ENCODE measurements at regions not wholly inside any gene's neighbourhood (a gene's known extent, or its start where the extent isn't known, plus 50 kb on each side); places are given as distances from the start of the nearest gene placed in this dataset.

GRCh38 chr9:108001237-108001636 lies 511.7 kb upstream of the KLF4 start:
- Mint-ChIP-seq H3K4me1 (ENCODE audit: low read depth) (no peaks in the 10 kb centered on the region), H3K27me3 (peaks cover 3% of the 10 kb centered on the region), H3K27ac (no peak overlapping the region), H3K9me3 (peaks cover 4% of the 10 kb centered on the region), H3K4me3 (no peak overlapping the region), H3K36me3 (ENCODE audit: low read depth) (no peaks in the 10 kb centered on the region)

GRCh38 chr9:107999890-108000289 lies 510.3 kb upstream of the KLF4 start:
- Mint-ChIP-seq H3K9me3 (peaks cover 4% of the 10 kb centered on the region), H3K4me1 (ENCODE audit: low read depth) (no peaks in the 10 kb centered on the region), H3K4me3 (no peak overlapping the region), H3K27ac (no peak overlapping the region), H3K36me3 (ENCODE audit: low read depth) (no peaks in the 10 kb centered on the region), H3K27me3 (peaks cover 3% of the 10 kb centered on the region)

- H3K27me3 Mint-ChIP-seq: peaks cover 3% of the 10 kb centered on the region
- no peak overlapping the region for H3K27ac Mint-ChIP-seq
- H3K36me3 Mint-ChIP-seq (ENCODE audit: low read depth): no peaks in the 10 kb centered on the region
Measured at GRCh38 chr9:107999011-107999410, 509.4 kb upstream of the KLF4 start.

GRCh38 chr9:107994648-107995047 lies 505.1 kb upstream of the KLF4 start:
- Mint-ChIP-seq H3K4me1 (ENCODE audit: low read depth) (no peaks in the 10 kb centered on the region), H3K9me3 (peaks cover 4% of the 10 kb centered on the region), H3K4me3 (no peak overlapping the region), H3K36me3 (ENCODE audit: low read depth) (no peaks in the 10 kb centered on the region), H3K27me3 (peaks cover 3% of the 10 kb centered on the region), H3K27ac (no peak overlapping the region)

More at GRCh38 chr9:107999011-107999410, 509.4 kb upstream of the KLF4 start:
- Mint-ChIP-seq H3K4me3 (no peak overlapping the region), H3K4me1 (ENCODE audit: low read depth) (no peaks in the 10 kb centered on the region), H3K9me3 (peaks cover 4% of the 10 kb centered on the region)

- no peaks in the 10 kb centered on the region for H3K4me1 Mint-ChIP-seq (ENCODE audit: low read depth)
- H3K27me3 Mint-ChIP-seq: no peaks in the 10 kb centered on the region
- H3K9me3 Mint-ChIP-seq: no peaks in the 10 kb centered on the region
Measured at GRCh38 chr9:107992271-107992670, 502.7 kb upstream of the KLF4 start.

GRCh38 chr9:107991581-107991980 lies 502.0 kb upstream of the KLF4 start:
- no peak overlapping the region for H3K27ac Mint-ChIP-seq
- H3K36me3 Mint-ChIP-seq (ENCODE audit: low read depth): no peaks in the 10 kb centered on the region
- no peaks in the 10 kb centered on the region for H3K9me3 Mint-ChIP-seq
- H3K27me3 Mint-ChIP-seq: no peaks in the 10 kb centered on the region
- H3K4me3 Mint-ChIP-seq: no peak overlapping the region
- H3K4me1 Mint-ChIP-seq (ENCODE audit: low read depth): no peaks in the 10 kb centered on the region

More at GRCh38 chr9:107992271-107992670, 502.7 kb upstream of the KLF4 start:
- Mint-ChIP-seq H3K4me3 (no peak overlapping the region), H3K27ac (no peak overlapping the region), H3K36me3 (ENCODE audit: low read depth) (no peaks in the 10 kb centered on the region)

GRCh38 chr9:107989544-107989943 lies 500.0 kb upstream of the KLF4 start:
- no peaks in the 10 kb centered on the region for H3K4me1 Mint-ChIP-seq (ENCODE audit: low read depth)
- no peak overlapping the region for H3K4me3 Mint-ChIP-seq
- no peaks in the 10 kb centered on the region for H3K36me3 Mint-ChIP-seq (ENCODE audit: low read depth)
- no peak overlapping the region for H3K27ac Mint-ChIP-seq
- H3K9me3 Mint-ChIP-seq: peaks cover 3% of the 10 kb centered on the region
- no peaks in the 10 kb centered on the region for H3K27me3 Mint-ChIP-seq

GRCh38 chr9:107989099-107989498 lies 499.5 kb upstream of the KLF4 start:
- no peak overlapping the region for H3K4me3 Mint-ChIP-seq
- no peaks in the 10 kb centered on the region for H3K36me3 Mint-ChIP-seq (ENCODE audit: low read depth)
- H3K4me1 Mint-ChIP-seq (ENCODE audit: low read depth): no peaks in the 10 kb centered on the region
- H3K27ac Mint-ChIP-seq: no peak overlapping the region
- H3K9me3 Mint-ChIP-seq: peaks cover 6% of the 10 kb centered on the region
- no peaks in the 10 kb centered on the region for H3K27me3 Mint-ChIP-seq

GRCh38 chr9:107984956-107985355 lies 495.4 kb upstream of the KLF4 start:
- no peak overlapping the region for H3K4me3 Mint-ChIP-seq
- peaks cover 6% of the 10 kb centered on the region for H3K9me3 Mint-ChIP-seq
- no peaks in the 10 kb centered on the region for H3K36me3 Mint-ChIP-seq (ENCODE audit: low read depth)
- no peak overlapping the region for H3K27ac Mint-ChIP-seq
- H3K27me3 Mint-ChIP-seq: no peaks in the 10 kb centered on the region
- H3K4me1 Mint-ChIP-seq (ENCODE audit: low read depth): no peaks in the 10 kb centered on the region

GRCh38 chr9:107983762-107984161 lies 494.2 kb upstream of the KLF4 start:
- H3K4me1 Mint-ChIP-seq (ENCODE audit: low read depth): no peaks in the 10 kb centered on the region
- no peaks in the 10 kb centered on the region for H3K36me3 Mint-ChIP-seq (ENCODE audit: low read depth)
- H3K9me3 Mint-ChIP-seq: peaks cover 6% of the 10 kb centered on the region
- no peaks in the 10 kb centered on the region for H3K27me3 Mint-ChIP-seq
- no peak overlapping the region for H3K4me3 Mint-ChIP-seq
- H3K27ac Mint-ChIP-seq: no peak overlapping the region

- no peaks in the 10 kb centered on the region for H3K27me3 Mint-ChIP-seq
- no peaks in the 10 kb centered on the region for H3K36me3 Mint-ChIP-seq (ENCODE audit: low read depth)
- no peaks in the 10 kb centered on the region for H3K4me1 Mint-ChIP-seq (ENCODE audit: low read depth)
- H3K27ac Mint-ChIP-seq: no peak overlapping the region
- no peak overlapping the region for H3K4me3 Mint-ChIP-seq
- peaks cover 6% of the 10 kb centered on the region for H3K9me3 Mint-ChIP-seq
Measured at GRCh38 chr9:107983181-107983603, 493.6 kb upstream of the KLF4 start.

- Mint-ChIP-seq H3K36me3 (ENCODE audit: low read depth) (no peaks in the 10 kb centered on the region), H3K27ac (no peak overlapping the region), H3K4me3 (no peak overlapping the region), H3K9me3 (peaks cover 6% of the 10 kb centered on the region), H3K4me1 (ENCODE audit: low read depth) (no peaks in the 10 kb centered on the region), H3K27me3 (no peaks in the 10 kb centered on the region)
Measured at GRCh38 chr9:107982745-107983144, 493.2 kb upstream of the KLF4 start.

- H3K27me3 Mint-ChIP-seq: no peaks in the 10 kb centered on the region
- H3K27ac Mint-ChIP-seq: no peak overlapping the region
- no peak overlapping the region for H3K4me3 Mint-ChIP-seq
- peaks cover 6% of the 10 kb centered on the region for H3K9me3 Mint-ChIP-seq
- no peaks in the 10 kb centered on the region for H3K36me3 Mint-ChIP-seq (ENCODE audit: low read depth)
- no peaks in the 10 kb centered on the region for H3K4me1 Mint-ChIP-seq (ENCODE audit: low read depth)
Measured at GRCh38 chr9:107982001-107982400, 492.4 kb upstream of the KLF4 start.

GRCh38 chr9:107980984-107981383 lies 491.4 kb upstream of the KLF4 start:
- Mint-ChIP-seq H3K4me1 (ENCODE audit: low read depth) (no peaks in the 10 kb centered on the region), H3K27me3 (peaks cover 3% of the 10 kb centered on the region), H3K9me3 (peaks cover 11% of the 10 kb centered on the region), H3K27ac (no peak overlapping the region), H3K36me3 (ENCODE audit: low read depth) (no peaks in the 10 kb centered on the region), H3K4me3 (no peak overlapping the region)

- H3K4me3 Mint-ChIP-seq: no peak overlapping the region
- no peaks in the 10 kb centered on the region for H3K4me1 Mint-ChIP-seq (ENCODE audit: low read depth)
- no peaks in the 10 kb centered on the region for H3K36me3 Mint-ChIP-seq (ENCODE audit: low read depth)
- peaks cover 6% of the 10 kb centered on the region for H3K9me3 Mint-ChIP-seq
- peaks cover 3% of the 10 kb centered on the region for H3K27me3 Mint-ChIP-seq
- H3K27ac Mint-ChIP-seq: no peak overlapping the region
Measured at GRCh38 chr9:107976767-107977166, 487.2 kb upstream of the KLF4 start.

- Mint-ChIP-seq H3K9me3 (peaks cover 6% of the 10 kb centered on the region), H3K36me3 (ENCODE audit: low read depth) (no peaks in the 10 kb centered on the region), H3K4me3 (no peak overlapping the region), H3K4me1 (ENCODE audit: low read depth) (no peaks in the 10 kb centered on the region), H3K27me3 (peaks cover 3% of the 10 kb centered on the region), H3K27ac (no peak overlapping the region)
Measured at GRCh38 chr9:107975426-107976010, 485.9 kb upstream of the KLF4 start.

Measured in stimulated activated naive CD8-positive, alpha-beta T cell treated with anti-CD3 and anti-CD28 coated beads, Interleukin-15, Interleukin-2, amounts not matched to agents 100 ng/mL and 50 ng/mL, for 24 hours (primary cell).